ENCODE measurements at regions not wholly inside any gene's neighbourhood (a gene's known extent, or its start where the extent isn't known, plus 50 kb on each side); places are given as distances from the start of the nearest gene placed in this dataset.

- TF ChIP-seq POLR2A (IDR thresholded peaks at IDR 0.05; ENCODE audit: low read length) = no peak
- TF ChIP-seq GATA1 (IDR thresholded peaks at IDR 0.05; ENCODE audit: low read depth, low read length) = no peak
Measured at GRCh38 chr4:19850909-19851308, 400.8 kb upstream of the SLIT2 start.

Data from erythroblast (primary cell).